HCT116 (cell line): ENCODE measurements at regions not wholly inside any gene's neighbourhood (a gene's known extent, or its start where the extent isn't known, plus 50 kb on each side); places are given as distances from the start of the nearest gene placed in this dataset.

ENCODE experiments used
- ATF3 ChIP-seq: IDR thresholded peaks from 2 replicates; pipeline ENCODE4 v1.6.1; 2012
- CEBPB ChIP-seq: IDR thresholded peaks from 2 replicates; pipeline ENCODE4 v1.6.1; 2012; ENCODE audit warnings: low read depth
- CTCF ChIP-seq, 3 experiments: fragments of 200-600 bp in 1 of 3; sonication (generic) in 1 of 3; IDR thresholded peaks in 2 of 3; conservative IDR thresholded peaks in 1 of 3; 2 replicates each; pipeline ENCODE4 v1.5.1; 2012 to 2017; ENCODE audit warnings: low read depth in 2 of 3, low read length in 2 of 3, antibody characterized with exemption in 1 of 3, borderline replicate concordance in 1 of 3, control low read depth in 1 of 3, mild to moderate bottlenecking in 1 of 3, mixed read lengths in 1 of 3, mixed run types in 1 of 3, moderate library complexity in 1 of 3; ENCODE audit not compliant: insufficient read depth in 1 of 3
- EZH2 ChIP-seq: fragments of 200-600 bp; sonication (generic); IDR thresholded peaks from 2 replicates; pipeline ENCODE4 v1.6.1; 2017; ENCODE audit warnings: antibody characterized with exemption, mixed run types
- MAX ChIP-seq: IDR thresholded peaks from 2 replicates; pipeline ENCODE4 v1.6.1; 2012
- POLR2A ChIP-seq: IDR thresholded peaks from 2 replicates; pipeline ENCODE4 v1.7.0; 2011; ENCODE audit warnings: borderline replicate concordance; ENCODE audit not compliant: insufficient read depth, insufficient read length; ENCODE audit errors: extremely low read depth
- POLR2AphosphoS5 ChIP-seq: IDR thresholded peaks from 2 replicates; pipeline ENCODE4 v1.6.1; 2011; ENCODE audit warnings: mild to moderate bottlenecking, low read depth, low read length, moderate library complexity
- RAD21 ChIP-seq: IDR thresholded peaks from 2 replicates; pipeline ENCODE4 v1.6.1; 2012; ENCODE audit warnings: low read depth, mild to moderate bottlenecking
- SP1 ChIP-seq: IDR thresholded peaks from 2 replicates; pipeline ENCODE4 v1.6.1; 2012; ENCODE audit warnings: low read depth
- TCF7L2 ChIP-seq: IDR thresholded peaks from 2 replicates; pipeline ENCODE4 v1.7.0; 2011; ENCODE audit warnings: borderline replicate concordance, inconsistent platforms; ENCODE audit not compliant: insufficient read depth, insufficient read length; ENCODE audit errors: extremely low read depth
- ZNF274 ChIP-seq: fragments of 200-500 bp; sonication (Bioruptor generic); IDR thresholded peaks from 2 replicates; pipeline ENCODE4 v1.6.1; 2014; ENCODE audit warnings: mild to moderate bottlenecking, low read depth, low read length, inconsistent platforms

- TF ChIP-seq CTCF (IDR thresholded peaks at IDR 0.05 in 2 of 3, conservative IDR thresholded peaks at IDR 0.05 in 1 of 3; ENCODE audit: borderline replicate concordance in 1 of 3, insufficient read depth in 1 of 3, low read depth in 2 of 3, low read length in 2 of 3) (no peak), POLR2A (no peak), CEBPB (no peak), ZNF274 (no peak), RAD21 (no peak), TCF7L2 (no peak), ATF3 (no peak), MAX (no peak), EZH2 (no peak), POLR2AphosphoS5 (no peak), SP1 (no peak)
Measured at GRCh38 chr10:88172159-88172558, 308.7 kb downstream of the PTEN start.
